ENCODE measurements at regions not wholly inside any gene's neighbourhood (a gene's known extent, or its start where the extent isn't known, plus 50 kb on each side); places are given as distances from the start of the nearest gene placed in this dataset.

- no peak for DNase-seq (ENCODE audit: extremely low read depth in 1 of 2, low read depth in 1 of 2)
Measured at GRCh38 chr2:212945526-212945925, 205.9 kb downstream of the IKZF2 start.

- no peak for DNase-seq (ENCODE audit: extremely low read depth in 1 of 2, low read depth in 1 of 2)
Measured at GRCh38 chr2:212943351-212943750, 208.1 kb downstream of the IKZF2 start.

- DNase-seq (ENCODE audit: extremely low read depth in 1 of 2, low read depth in 1 of 2) = no peak
Measured at GRCh38 chr2:212941361-212941760, 210.1 kb downstream of the IKZF2 start.

DNA sequence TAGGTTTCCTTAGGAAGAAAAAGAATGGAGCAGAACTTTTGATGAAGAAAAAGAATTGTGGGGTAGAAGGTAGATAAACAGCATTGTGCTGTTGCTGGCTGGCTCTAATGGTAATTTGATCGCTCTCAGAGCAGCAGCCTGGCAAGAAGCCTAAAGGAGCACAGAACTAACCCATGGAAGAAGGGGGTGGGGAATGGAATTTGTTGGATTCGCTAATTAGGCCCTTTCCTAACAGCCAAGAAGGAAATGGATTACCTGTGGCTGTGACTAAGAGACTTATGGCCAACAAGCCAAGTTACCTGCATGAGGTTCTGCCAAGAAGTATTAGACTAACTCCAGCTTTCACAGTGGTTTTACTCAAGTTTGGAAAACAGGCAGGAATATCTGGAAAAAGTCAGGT is 210.6 kb downstream of the IKZF2 start:
- no peak for DNase-seq (ENCODE audit: extremely low read depth in 1 of 2, low read depth in 1 of 2)

DNA sequence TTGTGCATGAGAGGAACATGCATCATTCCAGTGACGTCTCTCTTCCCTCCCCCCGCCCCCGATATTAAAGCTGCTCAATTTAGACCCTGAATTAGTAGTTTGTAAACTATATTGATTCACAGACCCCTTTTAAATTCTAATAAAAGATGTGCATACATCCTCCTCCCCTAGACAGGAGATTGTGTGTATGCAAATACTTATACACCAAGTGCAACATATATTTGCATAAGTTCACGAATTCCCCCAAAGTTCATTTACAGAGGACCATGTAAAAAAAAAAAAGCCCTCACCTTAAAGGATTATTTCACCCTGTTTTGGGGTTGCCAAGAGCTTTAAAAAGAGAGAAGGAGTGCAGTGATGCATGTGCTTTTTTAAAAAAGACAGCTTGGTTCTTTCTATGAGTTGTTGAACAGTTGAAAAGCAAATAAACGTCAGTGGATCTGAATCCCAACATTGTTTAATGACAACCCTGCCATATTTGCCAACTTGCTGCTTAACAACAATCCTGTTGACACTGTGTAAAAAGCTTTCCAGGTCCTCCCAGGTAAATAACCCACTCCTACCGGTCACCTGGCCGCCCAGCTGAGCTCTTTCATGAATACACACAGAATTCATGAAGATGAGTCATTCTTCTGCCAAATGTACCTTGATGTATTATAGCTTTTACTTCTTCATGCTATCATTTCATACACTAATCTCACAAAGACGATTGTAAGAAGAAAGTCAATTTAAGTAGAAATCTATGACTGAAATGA is 211.5 kb downstream of the IKZF2 start:
- DNase-seq (ENCODE audit: extremely low read depth in 1 of 2, low read depth in 1 of 2) = no peak

GRCh38 chr2:212938144-212938793 is 213.1 kb downstream of the IKZF2 start:
- DNase-seq (ENCODE audit: extremely low read depth in 1 of 2, low read depth in 1 of 2) = no peak

GRCh38 chr2:212936572-212936971 is 214.8 kb downstream of the IKZF2 start:
- DNase-seq (ENCODE audit: extremely low read depth in 1 of 2, low read depth in 1 of 2) = no peak

- DNase-seq (ENCODE audit: extremely low read depth in 1 of 2, low read depth in 1 of 2) = no peak
Measured at GRCh38 chr2:212935752-212936151, 215.7 kb downstream of the IKZF2 start.

DNA sequence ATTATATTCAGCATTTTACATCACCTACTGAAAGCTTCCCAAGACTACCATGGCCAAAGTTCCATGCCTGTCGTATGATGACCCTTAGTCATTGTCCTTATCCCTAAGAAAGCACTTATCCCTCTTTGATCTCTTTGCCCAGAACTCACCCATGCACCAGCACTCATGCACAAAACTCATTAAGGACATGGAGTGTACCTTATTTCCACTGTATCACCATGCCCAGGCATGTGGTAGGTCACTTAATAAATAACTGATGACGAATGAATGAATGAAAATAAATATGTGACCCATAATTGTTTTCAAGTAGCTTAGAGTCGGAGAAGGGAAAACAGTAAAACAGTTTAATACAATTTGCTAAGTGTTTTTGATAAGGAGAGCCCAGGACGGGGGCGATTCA is 220.1 kb downstream of the IKZF2 start:
- DNase-seq (ENCODE audit: extremely low read depth in 1 of 2, low read depth in 1 of 2) = no peak

DNA sequence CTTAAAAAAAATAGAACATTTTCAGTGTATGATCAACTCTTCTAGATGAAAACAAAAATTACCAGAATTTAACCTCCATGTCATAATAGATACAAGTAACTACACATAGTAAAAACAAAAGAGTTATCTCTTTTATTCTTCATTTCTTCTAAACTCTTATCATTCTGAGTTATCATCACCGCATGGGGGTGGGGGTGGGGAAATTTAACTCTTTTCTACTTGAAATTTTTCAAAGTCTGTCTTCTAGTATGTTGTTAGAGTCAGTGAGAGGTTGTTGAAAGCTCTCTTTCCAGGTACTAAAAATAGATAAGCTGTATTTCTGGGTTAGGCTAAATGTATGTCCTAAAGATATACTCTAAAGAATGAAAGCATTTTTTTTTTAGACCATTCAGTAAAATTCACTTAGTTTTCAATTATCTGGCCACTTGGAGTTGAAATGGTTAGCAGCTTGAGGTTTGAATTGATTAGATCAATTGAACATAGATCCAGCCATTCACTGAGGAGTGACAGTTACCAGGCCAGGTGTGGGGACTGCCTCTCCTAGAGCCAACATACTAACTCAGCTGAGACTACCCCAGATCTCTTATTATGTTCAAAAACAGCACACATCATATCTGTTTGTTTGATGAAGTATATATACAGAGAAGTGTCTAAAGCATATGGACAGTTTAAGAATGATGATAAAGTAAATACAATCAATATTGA is 220.7 kb downstream of the IKZF2 start:
- DNase-seq (ENCODE audit: extremely low read depth in 1 of 2, low read depth in 1 of 2) = no peak

DNA sequence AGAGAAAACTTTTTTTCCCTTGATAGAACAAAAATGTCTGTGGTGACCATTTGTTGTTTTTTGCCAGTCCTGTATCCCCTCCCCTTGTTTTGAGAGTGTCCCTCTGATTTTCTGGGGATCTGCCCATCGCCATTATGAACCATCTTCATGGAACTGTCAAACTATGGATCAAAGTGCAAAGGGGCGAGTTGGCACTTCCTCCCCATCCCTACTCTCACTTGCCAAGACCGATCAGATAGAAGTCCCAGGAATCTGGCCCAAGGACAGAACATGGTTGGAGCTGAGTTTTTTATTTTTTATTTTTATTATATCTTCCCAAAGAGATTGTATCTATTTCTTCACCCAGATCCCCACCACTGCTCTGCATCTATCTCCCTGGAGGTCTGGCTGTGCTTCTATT is 221.4 kb downstream of the IKZF2 start:
- DNase-seq (ENCODE audit: extremely low read depth in 1 of 2, low read depth in 1 of 2) = no peak

GRCh38 chr2:212929116-212929515 is 222.3 kb downstream of the IKZF2 start:
- DNase-seq (ENCODE audit: extremely low read depth in 1 of 2, low read depth in 1 of 2) = no peak

DNA sequence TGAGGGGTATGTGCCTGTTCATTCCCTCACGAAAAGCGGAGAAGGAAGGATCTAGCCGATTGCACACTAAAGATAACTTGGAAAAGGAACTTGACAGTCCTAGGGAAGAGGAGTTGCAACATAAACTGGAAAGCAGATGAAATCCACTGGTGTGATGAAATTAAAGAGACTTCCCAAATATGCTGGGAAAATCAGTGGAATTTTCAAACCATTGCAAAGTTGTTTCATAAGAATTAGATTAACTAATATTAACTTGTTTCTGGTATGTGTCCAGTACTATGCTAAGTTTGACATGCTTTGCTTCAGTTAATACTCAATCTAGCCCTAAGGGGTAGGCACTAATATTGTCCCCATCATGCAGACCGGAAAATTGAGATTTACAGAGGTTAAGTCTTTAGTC is 222.7 kb downstream of the IKZF2 start:
- no peak for DNase-seq (ENCODE audit: extremely low read depth in 1 of 2, low read depth in 1 of 2)

- DNase-seq (ENCODE audit: extremely low read depth in 1 of 2, low read depth in 1 of 2) = no peak
Measured at GRCh38 chr2:212926940-212927339, 224.5 kb downstream of the IKZF2 start.

GRCh38 chr2:212923393-212923792 is 228.0 kb downstream of the IKZF2 start:
- no peak for DNase-seq (ENCODE audit: extremely low read depth in 1 of 2, low read depth in 1 of 2)

GRCh38 chr2:212922701-212923100 is 228.7 kb downstream of the IKZF2 start:
- no peak for DNase-seq (ENCODE audit: extremely low read depth in 1 of 2, low read depth in 1 of 2)

GRCh38 chr2:212921711-212922110 is 229.7 kb downstream of the IKZF2 start:
- no peak for DNase-seq (ENCODE audit: extremely low read depth in 1 of 2, low read depth in 1 of 2)

- DNase-seq (ENCODE audit: extremely low read depth in 1 of 2, low read depth in 1 of 2) = no peak
Measured at GRCh38 chr2:212921061-212921460, 230.4 kb downstream of the IKZF2 start.

GRCh38 chr2:212919238-212919637 is 232.2 kb downstream of the IKZF2 start:
- no peak for DNase-seq (ENCODE audit: extremely low read depth in 1 of 2, low read depth in 1 of 2)

DNA sequence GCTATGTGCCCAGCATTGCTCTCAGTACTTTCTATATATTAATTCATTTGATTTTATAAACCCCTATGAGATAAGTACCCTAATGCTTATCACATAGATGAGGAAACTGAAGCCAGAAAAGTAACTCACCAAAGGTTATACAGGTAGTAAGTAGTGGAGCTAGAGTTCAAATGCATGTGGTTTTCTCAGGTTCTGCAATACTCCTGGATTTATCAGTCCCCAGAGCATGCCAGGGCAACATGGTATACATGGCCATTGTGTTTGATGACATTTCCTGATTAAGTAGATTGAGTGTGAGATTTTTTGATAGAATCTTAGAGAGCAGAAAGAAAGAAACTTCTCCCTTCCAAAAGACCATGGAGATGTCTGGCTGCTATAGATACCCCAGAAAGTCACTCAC is 233.1 kb downstream of the IKZF2 start:
- DNase-seq (ENCODE audit: extremely low read depth in 1 of 2, low read depth in 1 of 2) = no peak

- DNase-seq (ENCODE audit: extremely low read depth in 1 of 2, low read depth in 1 of 2) = no peak
Measured at GRCh38 chr2:212915121-212915782, 236.2 kb downstream of the IKZF2 start.
